Caco-2 (cell line): ENCODE measurements at regions not wholly inside any gene's neighbourhood (a gene's known extent, or its start where the extent isn't known, plus 50 kb on each side); places are given as distances from the start of the nearest gene placed in this dataset.
"Not testable (repeated sequence)": the region's sequence is repeated elsewhere in the genome, so short reads cannot be mapped to it uniquely, and the experiment has no call there.

Experiments used
- BruUV-seq: library from RNA; stranded (reverse); fragments of 400-500 nt; replicated peaks from 2 replicates; lab custom pipeline; 2021; lab: Mats Ljungman, UMichigan
- CTCF ChIA-PET: fragments of 300-600 bp; sonication (Branson Sonifier 250); formaldehyde crosslinking; loops from one replicate; lab custom pipeline; 2022; ENCODE audit warnings: antibody characterized with exemption; lab: Charles Lee
- POLR2A ChIA-PET: fragments of 300-600 bp; sonication (Branson Sonifier 250); formaldehyde crosslinking; loops from one replicate; lab custom pipeline; 2022; ENCODE audit warnings: antibody characterized with exemption; lab: Charles Lee
- DNase-seq, 2 experiments: peaks; one replicate each; pipeline versions ENCODE4 v3.0.0 to v3.0.0-alpha.2; 2020 to 2022
- H3K27me3 ChIP-seq: replicated peaks from 2 replicates; pipeline ENCODE4 v1.6.0; 2011; ENCODE audit warnings: low read length; ENCODE audit not compliant: control insufficient read depth, insufficient read depth
- H3K36me3 ChIP-seq: 2 replicates; pipeline ENCODE4 v1.5.1; 2011; ENCODE audit warnings: low read length; ENCODE audit not compliant: control insufficient read depth, insufficient read depth
- H3K4me1 ChIP-seq: fragments of 250-450 bp; sonication (Bioruptor Pico); 2 replicates; pipeline ENCODE4 v1.5.1; 2020; ENCODE audit warnings: mild to moderate bottlenecking
- H3K4me3 ChIP-seq: 2 replicates; pipeline ENCODE4 v1.5.1; 2011; ENCODE audit warnings: low read depth, mild to moderate bottlenecking, control low read depth, low read length
- H3K9me3 ChIP-seq: fragments of 250-450 bp; sonication (Bioruptor Pico); 2 replicates; pipeline ENCODE4 v1.5.1; 2020; ENCODE audit warnings: mild to moderate bottlenecking, moderate library complexity
- H3K27ac Mint-ChIP-seq: one replicate; pipeline ENCODE4 v1.8.0; 2022; ENCODE audit warnings: mixed read lengths; ENCODE audit not compliant: unreplicated experiment
- H3K27me3 Mint-ChIP-seq: one replicate; pipeline ENCODE4 v1.8.0; 2022; ENCODE audit warnings: mixed read lengths; ENCODE audit not compliant: insufficient read depth, unreplicated experiment
- H3K36me3 Mint-ChIP-seq: one replicate; pipeline ENCODE4 v1.8.0; 2022; ENCODE audit warnings: mild to moderate bottlenecking, mixed read lengths; ENCODE audit not compliant: insufficient read depth, unreplicated experiment
- H3K4me1 Mint-ChIP-seq: one replicate; pipeline ENCODE4 v1.8.0; 2022; ENCODE audit warnings: low read depth, mixed read lengths; ENCODE audit not compliant: unreplicated experiment
- H3K4me3 Mint-ChIP-seq: one replicate; pipeline ENCODE4 v1.8.0; 2022; ENCODE audit warnings: mild to moderate bottlenecking, moderate library complexity, mixed read lengths; ENCODE audit not compliant: unreplicated experiment
- H3K9me3 Mint-ChIP-seq: one replicate; pipeline ENCODE4 v1.8.0; 2022; ENCODE audit warnings: mixed read lengths; ENCODE audit not compliant: unreplicated experiment
- CTCF ChIP-seq, 2 experiments: fragments of 200-600 bp in 1 of 2; IDR thresholded peaks; 1 replicate in 1 of 2; 2 replicates in 1 of 2; pipeline versions ENCODE4 v1.5.1 to v1.8.0; 2011 to 2022; ENCODE audit warnings: antibody characterized with exemption in 1 of 2, control low read depth in 1 of 2, inconsistent platforms in 1 of 2, low read depth in 1 of 2, low read length in 1 of 2, mild to moderate bottlenecking in 1 of 2, moderate library complexity in 1 of 2; ENCODE audit not compliant: insufficient read depth in 1 of 2, severe bottlenecking in 1 of 2, unreplicated experiment in 1 of 2
- intact Hi-C: fragments of 100-400 bp; cut with micrococcal nuclease; formaldehyde crosslinking; loops from one replicate; pipeline ENCODE4 v1.10.0; 2022; ENCODE audit not compliant: unreplicated experiment

DNA sequence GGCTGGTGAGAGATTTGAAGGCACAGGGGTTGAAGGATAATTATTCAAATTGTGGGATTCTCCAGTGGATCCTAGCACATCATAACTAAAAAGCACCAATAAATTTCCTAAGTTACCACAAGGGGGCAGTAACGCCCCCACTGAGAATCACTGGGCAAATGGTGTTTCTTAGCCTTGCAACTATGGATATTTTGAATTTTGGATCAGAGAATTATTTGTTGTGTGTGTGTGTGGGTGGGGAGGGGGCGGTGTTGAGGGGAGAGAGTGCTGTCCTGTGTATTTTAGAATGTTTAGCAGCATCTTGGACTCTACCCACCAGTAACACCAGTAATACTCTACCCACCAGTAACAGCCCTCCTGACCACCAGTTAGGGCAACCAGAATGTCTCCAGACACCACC is 63.3 kb upstream of the PRKG1 start:
- Histone ChIP-seq H3K4me3 (no peak overlapping the region), H3K27me3 (no peaks in the 10 kb centered on the region), H3K36me3 (no peaks in the 10 kb centered on the region), H3K4me1 (no peaks in the 10 kb centered on the region), H3K9me3 (no peaks in the 10 kb centered on the region)
- no peaks in the 10 kb centered on the region for H3K36me3 Mint-ChIP-seq
- no peak overlapping the region for H3K27ac Mint-ChIP-seq
- intact Hi-C loops = loop anchor here (1.0 to 5.0 kb wide), 3 partner anchors 21 to 1206 kb away; no protein-coding TSS in a partner anchor
- no peaks in the 10 kb centered on the region for H3K4me1 Mint-ChIP-seq
- H3K9me3 Mint-ChIP-seq = no peaks in the 10 kb centered on the region
- H3K27me3 Mint-ChIP-seq = peaks cover 11% of the 10 kb centered on the region
- CTCF ChIA-PET = no interaction called here
- POLR2A ChIA-PET = no interaction called here
- no TSS peak for BruUV-seq
- no peak overlapping the region for H3K4me3 Mint-ChIP-seq
- peak; percentile 82 to 96 for TF ChIP-seq CTCF (IDR thresholded peaks at IDR 0.05; ENCODE audit: insufficient read depth in 1 of 2, low read depth in 1 of 2, low read length in 1 of 2, severe bottlenecking in 1 of 2, unreplicated experiment in 1 of 2)
- DNase-seq = peak in 1 of 2 experiments; percentile 63

DNA sequence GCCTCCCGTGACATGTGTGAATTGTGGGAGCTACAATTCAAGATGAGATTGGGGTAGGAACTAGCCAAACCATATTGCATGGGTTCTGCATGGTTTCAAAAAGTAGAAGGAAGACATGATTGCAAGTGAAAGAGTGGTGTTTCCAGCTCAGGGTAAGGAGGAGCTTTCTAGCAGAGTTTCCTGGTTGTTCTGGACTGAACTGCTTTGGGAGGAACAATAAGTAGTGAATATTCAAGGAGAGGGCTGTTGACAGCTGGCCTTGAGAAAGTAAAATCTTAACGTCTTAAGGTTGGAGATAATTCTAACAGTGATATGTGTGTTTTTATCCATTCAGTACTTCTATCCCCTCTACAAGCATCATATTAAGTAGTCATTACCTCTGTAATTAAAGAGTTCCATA is 62.2 kb upstream of the PRKG1 start:
- H3K4me3 ChIP-seq = no peak overlapping the region
- H3K27me3 ChIP-seq = no peaks in the 10 kb centered on the region
- H3K9me3 ChIP-seq = no peaks in the 10 kb centered on the region
- ChIA-PET CTCF (no interaction called here), POLR2A (no interaction called here)
- no peak for DNase-seq
- no peaks in the 10 kb centered on the region for H3K9me3 Mint-ChIP-seq
- H3K36me3 Mint-ChIP-seq = no peaks in the 10 kb centered on the region
- TF ChIP-seq CTCF (IDR thresholded peaks at IDR 0.05; ENCODE audit: insufficient read depth in 1 of 2, low read depth in 1 of 2, low read length in 1 of 2, severe bottlenecking in 1 of 2, unreplicated experiment in 1 of 2) = no peak
- no peaks in the 10 kb centered on the region for H3K4me1 Mint-ChIP-seq
- H3K4me1 ChIP-seq = no peaks in the 10 kb centered on the region
- no peak overlapping the region for H3K4me3 Mint-ChIP-seq
- no peak overlapping the region for H3K27ac Mint-ChIP-seq
- peaks cover 11% of the 10 kb centered on the region for H3K27me3 Mint-ChIP-seq
- intact Hi-C loops = loop anchor here (5.0 kb wide), 1 partner anchor 1205 kb away; no protein-coding TSS in a partner anchor
- no peaks in the 10 kb centered on the region for H3K36me3 ChIP-seq
- no TSS peak for BruUV-seq

GRCh38 chr10:51014680-51015389 is 59.5 kb upstream of the PRKG1 start:
- H3K4me1 ChIP-seq = no peaks in the 10 kb centered on the region
- Mint-ChIP-seq H3K36me3 (no peaks in the 10 kb centered on the region), H3K4me3 (no peak overlapping the region), H3K4me1 (no peaks in the 10 kb centered on the region), H3K27ac (no peak overlapping the region), H3K27me3 (peaks cover 14% of the 10 kb centered on the region), H3K9me3 (no peaks in the 10 kb centered on the region)
- intact Hi-C loops = loop anchor here (5.0 kb wide), 1 partner anchor 1202 kb away; no protein-coding TSS in a partner anchor
- no peak overlapping the region for H3K4me3 ChIP-seq
- CTCF ChIA-PET = no interaction called here
- no peak for DNase-seq
- POLR2A ChIA-PET = no interaction called here
- no TSS peak for BruUV-seq
- H3K36me3 ChIP-seq = no peaks in the 10 kb centered on the region
- no peak for TF ChIP-seq CTCF (IDR thresholded peaks at IDR 0.05; ENCODE audit: insufficient read depth in 1 of 2, low read depth in 1 of 2, low read length in 1 of 2, severe bottlenecking in 1 of 2, unreplicated experiment in 1 of 2)
- H3K9me3 ChIP-seq = no peaks in the 10 kb centered on the region
- no peaks in the 10 kb centered on the region for H3K27me3 ChIP-seq

- CTCF ChIA-PET, POLR2A ChIA-PET, intact Hi-C loops: not testable (repeated sequence)
Measured at GRCh38 chr10:51015390-51015754, 58.9 kb upstream of the PRKG1 start.

More at GRCh38 chr10:51015390-51015754, 58.9 kb upstream of the PRKG1 start:
- not testable (repeated sequence) for H3K9me3 ChIP-seq, BruUV-seq, H3K36me3 Mint-ChIP-seq, H3K4me1 Mint-ChIP-seq, H3K4me1 ChIP-seq, H3K27me3 ChIP-seq, DNase-seq, H3K36me3 ChIP-seq, H3K27ac Mint-ChIP-seq, H3K4me3 Mint-ChIP-seq, H3K9me3 Mint-ChIP-seq, H3K4me3 ChIP-seq
- peaks cover 14% of the 10 kb centered on the region for H3K27me3 Mint-ChIP-seq
